AG08395 (cell line): ENCODE measurements at regions not wholly inside any gene's neighbourhood (a gene's known extent, or its start where the extent isn't known, plus 50 kb on each side); places are given as distances from the start of the nearest gene placed in this dataset.
"Not testable (repeated sequence)": the region's sequence is repeated elsewhere in the genome, so short reads cannot be mapped to it uniquely, and the experiment has no call there.

ENCODE experiments used
- DNase-seq: peaks from one replicate; pipeline ENCODE4 v3.0.0; 2012; ENCODE audit warnings: mixed read lengths, low spot score

- no peak for DNase-seq
Measured at GRCh38 chr11:23471878-23472277, 611.6 kb upstream of the CCDC179 start.

- no peak for DNase-seq
Measured at GRCh38 chr11:23473782-23474181, 613.5 kb upstream of the CCDC179 start.

- no peak for DNase-seq
Measured at GRCh38 chr11:23480736-23481135, 620.5 kb upstream of the CCDC179 start.

GRCh38 chr11:23484146-23484545, 623.9 kb upstream of the CCDC179 start:
- DNase-seq, result not testable (repeated sequence)

- DNase-seq, result not testable (repeated sequence)
Measured at GRCh38 chr11:23484618-23485017, 624.3 kb upstream of the CCDC179 start.

GRCh38 chr11:23490557-23491235, 630.4 kb upstream of the CCDC179 start:
- DNase-seq, result no peak

- DNase-seq, result no peak
Measured at GRCh38 chr11:23494981-23495380, 634.7 kb upstream of the CCDC179 start.

GRCh38 chr11:23496340-23496739, 636.1 kb upstream of the CCDC179 start:
- DNase-seq, result no peak

GRCh38 chr11:23497040-23497439, 636.8 kb upstream of the CCDC179 start:
- no peak for DNase-seq

GRCh38 chr11:23502389-23502788, 642.1 kb upstream of the CCDC179 start:
- DNase-seq, result no peak

- no peak for DNase-seq
Measured at GRCh38 chr11:23502826-23503225, 642.6 kb upstream of the CCDC179 start.

GRCh38 chr11:23509023-23509422, 648.7 kb upstream of the CCDC179 start:
- DNase-seq, result peak; percentile 3

- DNase-seq, result no peak
Measured at GRCh38 chr11:23509821-23510220, 649.5 kb upstream of the CCDC179 start.

GRCh38 chr11:23519194-23519593, 658.9 kb upstream of the CCDC179 start:
- no peak for DNase-seq

- DNase-seq, result no peak
Measured at GRCh38 chr11:23520226-23520960, 660.1 kb upstream of the CCDC179 start.

- no peak for DNase-seq
Measured at GRCh38 chr11:23536907-23537306, 676.6 kb upstream of the CCDC179 start.

GRCh38 chr11:23539556-23539955, 679.3 kb upstream of the CCDC179 start:
- DNase-seq, result no peak

- peak; percentile 56 for DNase-seq
Measured at GRCh38 chr11:23540101-23540561, 679.9 kb upstream of the CCDC179 start.

GRCh38 chr11:23542189-23542588, 681.9 kb upstream of the CCDC179 start:
- no peak for DNase-seq

- no peak for DNase-seq
Measured at GRCh38 chr11:23542816-23543215, 682.5 kb upstream of the CCDC179 start.

- DNase-seq, result no peak
Measured at GRCh38 chr11:23543651-23544222, 683.5 kb upstream of the CCDC179 start.

GRCh38 chr11:23551706-23552105, 691.4 kb upstream of the CCDC179 start:
- DNase-seq, result no peak

- DNase-seq, result no peak
Measured at GRCh38 chr11:23554002-23554401, 693.7 kb upstream of the CCDC179 start.
